HG03354 (cell line): ENCODE measurements at regions not wholly inside any gene's neighbourhood (a gene's known extent, or its start where the extent isn't known, plus 50 kb on each side); places are given as distances from the start of the nearest gene placed in this dataset.

Experiments used
- ATAC-seq: cut with Tn5 transposase; IDR thresholded peaks from one replicate; pipeline ENCODE4 v1.9.1; 2021; ENCODE audit warnings: mild to moderate bottlenecking; ENCODE audit not compliant: unreplicated experiment, poor library complexity, severe bottlenecking

GRCh38 chr10:33553748-33554571 lies 219.5 kb upstream of the NRP1 start:
- ATAC-seq, result no peak

DNA sequence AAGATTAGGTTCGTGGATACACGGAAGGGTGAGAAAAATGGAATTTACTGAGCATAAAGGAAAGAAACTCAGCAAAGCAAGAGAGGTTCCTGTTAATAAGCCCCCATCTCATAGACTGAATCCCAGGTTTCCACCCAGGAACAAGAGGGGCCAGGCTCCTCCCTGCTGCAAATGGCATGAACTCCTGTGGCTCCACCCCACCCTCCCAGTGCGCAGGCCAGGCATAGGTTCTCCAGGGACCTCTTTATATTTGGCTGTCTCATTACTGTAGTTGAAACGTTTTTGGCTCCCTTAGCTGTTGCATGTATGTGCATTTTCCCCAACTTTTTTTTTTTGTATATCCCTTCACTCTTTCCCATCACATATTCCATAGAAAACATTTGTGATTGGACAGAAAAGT lies 217.8 kb upstream of the NRP1 start:
- no peak for ATAC-seq

DNA sequence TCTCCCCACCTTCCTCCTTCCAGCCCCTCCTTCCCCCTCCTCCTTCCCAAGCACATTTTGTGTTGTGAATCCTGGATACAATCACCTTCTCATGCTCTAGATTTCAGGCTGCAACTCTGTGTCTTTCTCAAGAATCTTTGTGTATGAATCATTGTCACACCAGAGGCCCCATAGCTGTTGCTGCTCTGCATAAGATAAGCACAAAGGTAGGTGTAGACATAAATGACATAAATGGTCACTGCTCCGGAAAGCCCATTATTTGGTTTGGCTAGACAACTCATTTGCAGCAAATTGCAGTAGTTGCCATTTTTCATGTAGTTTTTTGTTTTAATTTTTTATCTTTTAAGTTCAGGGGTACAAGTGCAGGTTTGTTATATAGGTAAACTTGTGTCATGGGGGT lies 216.3 kb upstream of the NRP1 start:
- ATAC-seq, result no peak

- ATAC-seq, result no peak
Observed at GRCh38 chr10:33547976-33548375, 213.5 kb upstream of the NRP1 start.

DNA sequence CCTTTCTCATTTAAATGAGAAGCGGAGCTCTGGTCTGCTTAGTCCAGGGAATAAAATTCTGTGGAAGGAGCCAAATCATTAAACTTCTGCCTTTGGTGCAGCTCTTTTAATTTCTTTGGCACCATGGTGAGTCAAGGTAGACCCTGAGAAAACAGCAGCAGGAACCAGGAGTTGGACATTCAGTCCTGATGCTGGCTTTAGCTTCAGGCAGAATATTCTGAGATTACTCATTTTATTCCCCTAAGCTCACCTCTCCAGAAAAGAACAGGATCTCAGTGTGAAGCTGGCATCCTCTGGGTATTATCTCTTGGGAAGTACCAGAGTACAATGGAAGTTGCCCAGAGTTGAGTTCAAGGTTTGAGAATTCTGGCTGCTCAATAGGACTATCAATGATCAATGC lies 211.6 kb upstream of the NRP1 start:
- no peak for ATAC-seq

- ATAC-seq, result no peak
Observed at GRCh38 chr10:33542752-33543505, 208.5 kb upstream of the NRP1 start.

- ATAC-seq, result no peak
Observed at GRCh38 chr10:33539116-33539515, 204.6 kb upstream of the NRP1 start.

DNA sequence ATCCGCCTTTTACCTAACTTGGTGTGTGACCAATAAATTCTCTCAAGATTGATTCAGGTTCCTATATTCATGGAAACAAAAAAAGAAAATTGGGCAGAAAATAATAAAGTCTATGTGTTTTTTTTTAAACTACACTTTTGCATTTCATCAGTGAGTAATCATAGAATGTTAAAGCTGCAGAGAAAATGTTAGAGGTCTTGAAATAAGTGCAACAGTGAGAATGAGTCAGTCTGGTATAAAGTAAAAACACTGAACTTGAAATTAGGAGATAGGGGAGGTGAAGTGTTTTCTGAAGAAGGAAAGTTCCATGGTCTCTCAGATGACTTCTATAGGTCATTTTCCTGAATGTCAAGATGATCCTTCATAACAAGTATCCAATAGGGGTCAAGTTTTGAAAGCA lies 202.6 kb upstream of the NRP1 start:
- no peak for ATAC-seq

DNA sequence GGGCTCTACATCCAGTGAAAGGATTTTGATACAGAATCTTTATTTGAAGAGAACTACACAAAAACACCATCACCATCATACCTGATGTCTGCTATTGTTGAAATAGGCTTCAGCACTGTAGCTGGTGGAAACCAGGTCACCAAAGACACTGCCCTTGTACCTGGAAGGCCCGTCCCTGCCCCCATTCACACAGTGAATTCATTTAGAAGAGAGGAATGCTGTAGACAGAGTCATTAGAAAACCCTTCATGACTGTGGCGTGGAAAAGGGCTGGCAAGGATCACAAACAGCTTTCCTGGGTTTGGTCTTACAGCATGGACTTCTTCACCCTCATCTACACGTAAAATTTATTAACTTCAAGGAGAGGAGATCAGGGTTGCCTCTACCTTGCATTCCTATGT lies 202.0 kb upstream of the NRP1 start:
- no peak for ATAC-seq

DNA sequence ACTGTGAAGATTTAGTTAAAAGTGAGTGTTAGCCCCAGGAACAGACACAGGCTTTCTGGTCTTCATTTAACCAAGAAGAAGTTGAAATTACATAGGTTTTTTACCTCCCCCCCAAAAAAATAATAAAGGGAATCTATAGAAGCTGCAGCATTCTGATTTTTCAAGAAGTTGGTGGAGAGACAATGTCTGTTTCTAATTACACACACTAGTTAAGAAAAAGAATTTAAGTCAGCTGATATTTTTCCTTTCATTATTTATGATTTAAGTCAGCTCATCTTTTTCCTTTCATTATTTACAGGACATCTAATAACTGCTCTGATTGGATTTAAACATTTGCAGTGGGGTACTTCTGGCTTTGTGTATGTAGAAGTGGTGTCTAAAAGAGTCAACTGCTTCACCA lies 201.4 kb upstream of the NRP1 start:
- ATAC-seq, result no peak

DNA sequence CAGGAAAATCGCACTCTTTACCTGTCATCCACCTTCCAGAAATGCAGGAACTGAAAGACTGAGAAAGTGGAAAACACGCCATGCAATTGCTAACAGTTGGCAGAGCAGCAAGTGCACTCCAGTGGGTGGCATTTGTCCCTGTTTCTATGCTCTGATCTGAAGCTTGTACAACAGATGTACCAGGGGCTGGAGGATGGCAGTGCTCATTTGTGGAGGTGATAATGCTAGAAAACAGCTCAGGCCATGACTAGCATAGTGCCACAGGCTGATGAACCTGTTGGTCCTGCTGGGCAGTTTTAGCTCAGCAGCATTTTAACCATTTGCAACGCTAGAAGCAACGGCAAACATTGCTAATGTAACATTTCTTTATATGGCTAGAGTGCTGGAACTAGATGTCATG lies 199.9 kb upstream of the NRP1 start:
- ATAC-seq, result no peak

DNA sequence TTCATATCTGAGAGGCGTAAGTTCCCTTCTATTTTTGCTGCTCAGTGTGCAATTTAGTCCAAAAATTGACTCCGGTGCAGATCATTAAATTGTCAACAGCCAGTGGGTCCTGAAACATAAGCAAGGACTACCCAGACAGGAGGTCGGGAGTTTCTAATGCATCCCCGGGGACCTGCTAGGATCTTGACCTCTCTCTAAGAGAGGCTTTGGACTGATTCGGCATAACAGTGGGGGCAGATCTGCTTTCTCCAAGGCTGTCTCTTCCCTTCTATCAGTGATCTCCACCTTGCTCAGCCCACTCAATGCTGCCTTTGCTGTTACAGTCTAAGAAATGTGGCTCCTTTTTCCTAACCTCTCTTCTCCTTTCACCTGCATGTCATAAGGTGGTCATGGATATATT lies 199.1 kb upstream of the NRP1 start:
- no peak for ATAC-seq

GRCh38 chr10:33532901-33533300 lies 198.4 kb upstream of the NRP1 start:
- ATAC-seq, result no peak

DNA sequence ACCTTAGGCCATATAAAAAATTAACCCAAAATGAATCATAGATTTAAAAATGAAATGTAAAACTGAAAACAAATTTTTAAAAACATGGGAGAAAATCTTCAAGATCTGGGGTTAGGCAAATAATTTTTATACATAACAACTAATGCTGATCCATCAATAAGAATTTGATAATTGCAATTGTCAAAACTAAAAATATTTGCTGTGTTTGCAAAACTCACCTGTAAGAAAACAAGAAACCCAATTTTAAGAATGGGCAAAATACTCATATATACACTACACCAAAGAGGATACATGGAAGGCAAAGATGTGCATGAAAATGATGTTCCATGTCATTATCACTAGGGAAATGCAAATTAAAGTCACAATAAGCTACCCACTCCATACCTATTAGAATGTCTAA lies 194.8 kb upstream of the NRP1 start:
- no peak for ATAC-seq

DNA sequence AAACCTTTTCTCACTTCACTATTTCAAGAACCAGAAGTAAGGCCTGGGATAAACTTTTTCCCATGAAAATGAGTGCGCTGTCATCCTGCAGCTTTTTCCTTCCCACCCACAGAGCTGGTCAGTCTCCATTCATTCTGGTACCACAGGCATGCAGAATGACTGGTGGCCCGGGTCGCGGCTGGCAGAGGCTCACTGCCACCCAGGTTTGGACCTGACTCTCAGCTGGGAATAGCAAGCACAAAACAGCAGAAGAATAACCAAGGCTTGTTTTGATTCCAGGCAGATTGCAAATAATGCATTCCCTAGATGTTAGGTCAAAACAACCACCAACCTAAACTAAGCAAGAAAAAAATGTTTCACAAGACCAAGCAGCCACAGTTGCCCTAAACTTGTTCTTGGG lies 190.5 kb upstream of the NRP1 start:
- ATAC-seq, result no peak

DNA sequence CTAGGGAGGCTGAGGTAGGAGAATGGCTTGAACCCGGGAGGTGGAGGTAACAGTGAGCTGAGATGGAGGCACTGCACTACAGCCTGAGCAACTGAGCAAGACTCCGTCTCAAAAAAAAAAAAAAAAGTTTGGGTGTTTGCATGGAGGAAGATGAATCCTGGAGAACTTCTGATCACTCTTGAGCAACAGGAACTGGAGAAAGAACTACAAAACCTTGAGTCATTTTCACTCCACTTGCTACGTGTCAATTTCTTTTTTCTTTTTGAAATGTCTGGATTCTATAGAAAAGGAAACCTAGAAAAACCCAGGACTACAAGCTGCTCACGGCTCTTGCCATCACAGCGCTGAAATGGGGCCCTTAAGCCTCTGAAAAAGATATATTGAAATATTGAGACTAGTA lies 189.6 kb upstream of the NRP1 start:
- no peak for ATAC-seq

DNA sequence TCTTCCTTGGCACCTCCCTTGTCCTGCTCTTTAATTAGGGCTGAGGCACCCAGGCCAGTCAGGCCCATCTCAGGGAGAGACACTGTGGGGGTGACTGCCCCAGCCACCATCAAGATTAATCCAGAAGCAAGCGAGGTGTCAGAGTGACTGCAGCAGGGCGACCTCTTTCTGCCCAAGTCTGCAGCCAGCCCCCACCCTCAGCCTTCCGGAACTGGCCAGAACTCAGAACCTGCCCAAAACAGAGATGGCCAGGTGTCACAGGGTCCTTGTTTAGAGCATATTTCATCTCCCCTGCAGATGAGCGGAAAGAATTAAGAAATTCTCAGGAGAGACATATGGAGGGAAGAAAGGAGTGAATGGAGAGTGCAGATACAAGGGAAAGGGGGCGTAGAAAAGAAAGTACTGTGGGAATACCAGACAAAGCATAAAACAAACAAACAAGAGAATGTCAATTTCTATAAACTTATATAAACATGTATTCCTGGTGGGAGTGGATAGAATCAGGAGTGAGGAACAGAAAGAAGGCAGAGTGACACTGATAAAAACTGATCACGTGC lies 188.8 kb upstream of the NRP1 start:
- ATAC-seq, result no peak

GRCh38 chr10:33521904-33522303 lies 187.4 kb upstream of the NRP1 start:
- no peak for ATAC-seq

DNA sequence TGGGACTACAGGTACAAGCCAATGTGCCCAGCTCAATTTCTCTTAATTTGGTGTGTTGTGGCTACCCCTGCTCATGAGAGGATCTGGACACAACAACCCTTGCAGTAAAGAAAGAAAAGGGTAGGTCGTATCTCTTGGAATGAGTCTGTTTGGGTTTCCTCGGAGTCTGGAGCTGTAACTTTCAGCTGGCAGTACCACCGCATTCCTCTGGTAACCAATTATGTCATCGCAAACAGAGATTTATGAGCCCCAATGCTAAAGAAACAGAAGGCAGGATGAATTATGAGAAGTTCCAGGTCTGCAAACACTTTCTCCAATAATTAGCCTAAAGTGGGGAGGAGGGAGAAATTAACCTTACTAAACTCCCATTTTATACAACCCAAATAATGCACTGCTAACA lies 186.6 kb upstream of the NRP1 start:
- ATAC-seq, result no peak

DNA sequence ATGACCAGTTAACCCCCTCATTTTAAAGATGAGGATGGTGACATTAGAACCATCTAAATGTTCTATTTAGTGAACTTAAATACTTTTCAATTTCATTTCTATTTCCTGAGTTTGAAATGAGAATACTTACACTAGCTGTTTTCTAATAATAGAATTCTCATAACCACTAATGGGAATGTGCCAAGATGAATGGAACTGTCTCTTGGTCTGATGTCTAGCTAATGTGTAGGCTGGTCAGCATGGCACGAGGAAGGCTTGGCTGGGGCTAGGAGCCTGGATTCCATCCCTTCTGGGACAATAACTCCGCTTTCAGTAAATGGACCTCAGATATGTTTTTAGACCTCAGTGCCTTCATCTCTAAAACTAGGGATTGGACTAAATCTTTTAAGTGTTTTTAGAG lies 185.8 kb upstream of the NRP1 start:
- no peak for ATAC-seq
